ENCODE measurements at regions not wholly inside any gene's neighbourhood (a gene's known extent, or its start where the extent isn't known, plus 50 kb on each side); places are given as distances from the start of the nearest gene placed in this dataset.

GRCh38 chr1:90334137-90334536 lies 339.2 kb downstream of the ZNF326 start:
- H3K27ac ChIP-seq (ENCODE audit: insufficient read depth, low read depth, low read length, poor library complexity, severe bottlenecking) = no peak overlapping the region
- H3K9me3 ChIP-seq (ENCODE audit: control insufficient read depth, low read length) = no peaks in the 10 kb centered on the region
- peaks cover 2% of the 10 kb centered on the region for H3K4me1 ChIP-seq (ENCODE audit: control insufficient read depth, insufficient read depth, low read length)
- no peak overlapping the region for H3K4me3 ChIP-seq (ENCODE audit: insufficient read depth, low read depth, low read length)
- H3K36me3 ChIP-seq (ENCODE audit: control insufficient read depth, insufficient read depth, low read length) = no peaks in the 10 kb centered on the region
- no peaks in the 10 kb centered on the region for H3K27me3 ChIP-seq (ENCODE audit: control insufficient read depth, insufficient read depth, low read length, poor library complexity, severe bottlenecking)
- WGBS, 2 experiments = 84 to 86% methylated on average over 5 of the region's 5 CpGs

GRCh38 chr1:90325168-90325567 lies 330.3 kb downstream of the ZNF326 start:
- Histone ChIP-seq H3K4me3 (ENCODE audit: insufficient read depth, low read depth, low read length) (no peak overlapping the region), H3K27me3 (ENCODE audit: control insufficient read depth, insufficient read depth, low read length, poor library complexity, severe bottlenecking) (no peaks in the 10 kb centered on the region), H3K9me3 (ENCODE audit: control insufficient read depth, low read length) (no peaks in the 10 kb centered on the region), H3K36me3 (ENCODE audit: control insufficient read depth, insufficient read depth, low read length) (no peaks in the 10 kb centered on the region), H3K27ac (ENCODE audit: insufficient read depth, low read depth, low read length, poor library complexity, severe bottlenecking) (no peak overlapping the region), H3K4me1 (ENCODE audit: control insufficient read depth, insufficient read depth, low read length) (no peaks in the 10 kb centered on the region)
- 94 to 96% methylated on average over 3 of the region's 3 CpGs for WGBS, 2 experiments

- no peaks in the 10 kb centered on the region for H3K36me3 ChIP-seq (ENCODE audit: control insufficient read depth, insufficient read depth, low read length)
- H3K9me3 ChIP-seq (ENCODE audit: control insufficient read depth, low read length) = no peaks in the 10 kb centered on the region
- H3K4me1 ChIP-seq (ENCODE audit: control insufficient read depth, insufficient read depth, low read length) = no peaks in the 10 kb centered on the region
- no peak overlapping the region for H3K4me3 ChIP-seq (ENCODE audit: insufficient read depth, low read depth, low read length)
- WGBS, 2 experiments = 88 to 93% methylated on average over 3 of the region's 3 CpGs
- H3K27ac ChIP-seq (ENCODE audit: insufficient read depth, low read depth, low read length, poor library complexity, severe bottlenecking) = no peak overlapping the region
- no peaks in the 10 kb centered on the region for H3K27me3 ChIP-seq (ENCODE audit: control insufficient read depth, insufficient read depth, low read length, poor library complexity, severe bottlenecking)
Measured at GRCh38 chr1:90322186-90322585, 327.3 kb downstream of the ZNF326 start.

- H3K4me3 ChIP-seq (ENCODE audit: insufficient read depth, low read depth, low read length) = no peak overlapping the region
- H3K27ac ChIP-seq (ENCODE audit: insufficient read depth, low read depth, low read length, poor library complexity, severe bottlenecking) = no peak overlapping the region
- 83 to 92% methylated on average over 1 of the region's 1 CpG for WGBS, 2 experiments
- H3K36me3 ChIP-seq (ENCODE audit: control insufficient read depth, insufficient read depth, low read length) = no peaks in the 10 kb centered on the region
- no peaks in the 10 kb centered on the region for H3K4me1 ChIP-seq (ENCODE audit: control insufficient read depth, insufficient read depth, low read length)
- H3K27me3 ChIP-seq (ENCODE audit: control insufficient read depth, insufficient read depth, low read length, poor library complexity, severe bottlenecking) = no peaks in the 10 kb centered on the region
- H3K9me3 ChIP-seq (ENCODE audit: control insufficient read depth, low read length) = no peaks in the 10 kb centered on the region
Measured at GRCh38 chr1:90319918-90320317, 325.0 kb downstream of the ZNF326 start.

- no peak overlapping the region for H3K27ac ChIP-seq (ENCODE audit: insufficient read depth, low read depth, low read length, poor library complexity, severe bottlenecking)
- no peaks in the 10 kb centered on the region for H3K27me3 ChIP-seq (ENCODE audit: control insufficient read depth, insufficient read depth, low read length, poor library complexity, severe bottlenecking)
- WGBS, 2 experiments = 97% methylated on average over 3 of the region's 5 CpGs; no CpG with 5 or more reads in 1 of the 2 experiments
- H3K4me3 ChIP-seq (ENCODE audit: insufficient read depth, low read depth, low read length) = no peak overlapping the region
- H3K4me1 ChIP-seq (ENCODE audit: control insufficient read depth, insufficient read depth, low read length) = no peaks in the 10 kb centered on the region
- no peaks in the 10 kb centered on the region for H3K9me3 ChIP-seq (ENCODE audit: control insufficient read depth, low read length)
- H3K36me3 ChIP-seq (ENCODE audit: control insufficient read depth, insufficient read depth, low read length) = no peaks in the 10 kb centered on the region
Measured at GRCh38 chr1:90318431-90318830, 323.5 kb downstream of the ZNF326 start.

- WGBS, 2 experiments = 93 to 97% methylated on average over 2 to 3 of the region's 4 CpGs
- no peaks in the 10 kb centered on the region for H3K4me1 ChIP-seq (ENCODE audit: control insufficient read depth, insufficient read depth, low read length)
- H3K9me3 ChIP-seq (ENCODE audit: control insufficient read depth, low read length) = no peaks in the 10 kb centered on the region
- no peak overlapping the region for H3K27ac ChIP-seq (ENCODE audit: insufficient read depth, low read depth, low read length, poor library complexity, severe bottlenecking)
- no peaks in the 10 kb centered on the region for H3K27me3 ChIP-seq (ENCODE audit: control insufficient read depth, insufficient read depth, low read length, poor library complexity, severe bottlenecking)
- H3K4me3 ChIP-seq (ENCODE audit: insufficient read depth, low read depth, low read length) = no peak overlapping the region
- H3K36me3 ChIP-seq (ENCODE audit: control insufficient read depth, insufficient read depth, low read length) = no peaks in the 10 kb centered on the region
Measured at GRCh38 chr1:90317628-90318027, 322.7 kb downstream of the ZNF326 start.

- 93 to 96% methylated on average over 7 of the region's 7 CpGs for WGBS, 2 experiments
- Histone ChIP-seq H3K4me1 (ENCODE audit: control insufficient read depth, insufficient read depth, low read length) (no peaks in the 10 kb centered on the region), H3K9me3 (ENCODE audit: control insufficient read depth, low read length) (no peaks in the 10 kb centered on the region), H3K27ac (ENCODE audit: insufficient read depth, low read depth, low read length, poor library complexity, severe bottlenecking) (no peak overlapping the region), H3K36me3 (ENCODE audit: control insufficient read depth, insufficient read depth, low read length) (no peaks in the 10 kb centered on the region), H3K27me3 (ENCODE audit: control insufficient read depth, insufficient read depth, low read length, poor library complexity, severe bottlenecking) (no peaks in the 10 kb centered on the region), H3K4me3 (ENCODE audit: insufficient read depth, low read depth, low read length) (no peak overlapping the region)
Measured at GRCh38 chr1:90314533-90314932, 319.6 kb downstream of the ZNF326 start.

GRCh38 chr1:90313778-90314177 lies 318.9 kb downstream of the ZNF326 start:
- H3K27me3 ChIP-seq (ENCODE audit: control insufficient read depth, insufficient read depth, low read length, poor library complexity, severe bottlenecking) = no peaks in the 10 kb centered on the region
- H3K27ac ChIP-seq (ENCODE audit: insufficient read depth, low read depth, low read length, poor library complexity, severe bottlenecking) = no peak overlapping the region
- no peaks in the 10 kb centered on the region for H3K9me3 ChIP-seq (ENCODE audit: control insufficient read depth, low read length)
- 94 to 98% methylated on average over 3 of the region's 3 CpGs for WGBS, 2 experiments
- H3K36me3 ChIP-seq (ENCODE audit: control insufficient read depth, insufficient read depth, low read length) = no peaks in the 10 kb centered on the region
- no peaks in the 10 kb centered on the region for H3K4me1 ChIP-seq (ENCODE audit: control insufficient read depth, insufficient read depth, low read length)
- H3K4me3 ChIP-seq (ENCODE audit: insufficient read depth, low read depth, low read length) = no peak overlapping the region

GRCh38 chr1:90309806-90310205 lies 314.9 kb downstream of the ZNF326 start:
- Histone ChIP-seq H3K27me3 (ENCODE audit: control insufficient read depth, insufficient read depth, low read length, poor library complexity, severe bottlenecking) (no peaks in the 10 kb centered on the region), H3K4me1 (ENCODE audit: control insufficient read depth, insufficient read depth, low read length) (no peaks in the 10 kb centered on the region), H3K36me3 (ENCODE audit: control insufficient read depth, insufficient read depth, low read length) (no peaks in the 10 kb centered on the region), H3K4me3 (ENCODE audit: insufficient read depth, low read depth, low read length) (no peak overlapping the region), H3K9me3 (ENCODE audit: control insufficient read depth, low read length) (no peaks in the 10 kb centered on the region), H3K27ac (ENCODE audit: insufficient read depth, low read depth, low read length, poor library complexity, severe bottlenecking) (no peak overlapping the region)
- WGBS, 2 experiments = 82 to 86% methylated on average over 5 of the region's 5 CpGs

- H3K36me3 ChIP-seq (ENCODE audit: control insufficient read depth, insufficient read depth, low read length) = no peaks in the 10 kb centered on the region
- H3K4me3 ChIP-seq (ENCODE audit: insufficient read depth, low read depth, low read length) = no peak overlapping the region
- H3K4me1 ChIP-seq (ENCODE audit: control insufficient read depth, insufficient read depth, low read length) = no peaks in the 10 kb centered on the region
- no peaks in the 10 kb centered on the region for H3K27me3 ChIP-seq (ENCODE audit: control insufficient read depth, insufficient read depth, low read length, poor library complexity, severe bottlenecking)
- H3K9me3 ChIP-seq (ENCODE audit: control insufficient read depth, low read length) = no peaks in the 10 kb centered on the region
- no peak overlapping the region for H3K27ac ChIP-seq (ENCODE audit: insufficient read depth, low read depth, low read length, poor library complexity, severe bottlenecking)
- 91 to 95% methylated on average over 1 of the region's 1 CpG for WGBS, 2 experiments
Measured at GRCh38 chr1:90308421-90308820, 313.5 kb downstream of the ZNF326 start.

GRCh38 chr1:90305577-90305976 lies 310.7 kb downstream of the ZNF326 start:
- H3K36me3 ChIP-seq (ENCODE audit: control insufficient read depth, insufficient read depth, low read length) = no peaks in the 10 kb centered on the region
- no peaks in the 10 kb centered on the region for H3K9me3 ChIP-seq (ENCODE audit: control insufficient read depth, low read length)
- no peak overlapping the region for H3K27ac ChIP-seq (ENCODE audit: insufficient read depth, low read depth, low read length, poor library complexity, severe bottlenecking)
- H3K4me1 ChIP-seq (ENCODE audit: control insufficient read depth, insufficient read depth, low read length) = no peaks in the 10 kb centered on the region
- H3K4me3 ChIP-seq (ENCODE audit: insufficient read depth, low read depth, low read length) = no peak overlapping the region
- H3K27me3 ChIP-seq (ENCODE audit: control insufficient read depth, insufficient read depth, low read length, poor library complexity, severe bottlenecking) = no peaks in the 10 kb centered on the region
